ENCODE measurements at regions not wholly inside any gene's neighbourhood (a gene's known extent, or its start where the extent isn't known, plus 50 kb on each side); places are given as distances from the start of the nearest gene placed in this dataset.

DNA sequence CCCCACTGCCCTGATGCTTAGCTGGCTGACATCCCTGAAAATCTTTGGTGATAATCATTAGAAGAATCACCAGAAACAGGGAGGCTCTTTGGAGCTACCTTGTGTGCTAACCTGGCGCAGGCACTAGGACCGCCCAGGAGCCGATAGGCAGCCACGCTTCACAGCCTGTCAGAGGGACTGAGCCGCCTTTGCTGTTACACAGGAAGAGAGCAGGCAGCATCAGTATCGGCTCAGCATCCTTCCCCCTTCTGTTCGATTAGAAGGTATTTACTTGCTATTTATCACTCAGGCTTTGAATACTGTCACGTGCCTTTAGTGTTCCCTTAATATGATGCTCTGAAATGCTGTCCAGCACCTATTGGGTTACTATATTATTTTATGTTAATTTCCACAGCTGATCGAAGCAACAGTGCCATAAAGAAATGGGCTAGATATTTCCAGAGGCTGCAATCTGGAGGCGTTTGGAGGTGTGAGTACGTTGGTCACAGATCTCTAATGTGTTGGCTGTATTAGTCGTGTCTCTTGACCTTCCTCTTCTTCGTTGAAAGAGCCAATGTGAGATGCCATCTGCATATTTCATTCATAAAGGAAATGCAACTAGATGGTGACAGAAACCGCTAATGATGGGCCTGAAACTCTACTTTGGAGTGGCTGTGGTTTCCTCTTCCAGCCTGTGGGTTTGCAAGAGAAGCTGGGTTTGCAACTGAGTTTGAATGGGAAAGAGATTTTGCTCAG is 110.4 kb upstream of the RAB27B start:
- DNase-seq = no peak

DNA sequence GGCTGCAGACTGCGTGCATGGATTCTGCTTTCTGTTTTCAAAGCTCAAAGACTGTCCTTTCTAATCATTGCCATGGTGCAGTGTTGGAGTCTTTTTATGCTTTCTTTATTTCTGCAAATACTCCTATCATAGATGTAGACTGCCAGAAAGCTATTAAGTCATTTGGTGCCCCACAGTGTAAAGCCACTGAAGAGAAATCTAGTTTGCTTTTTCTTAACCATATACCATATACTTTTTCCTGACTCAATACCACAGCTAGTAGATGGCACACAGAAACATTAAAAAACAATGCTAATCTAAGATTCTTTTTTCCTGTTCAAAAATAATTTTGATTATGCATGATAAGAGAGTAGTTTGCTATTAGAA is 109.9 kb upstream of the RAB27B start:
- DNase-seq = no peak

DNA sequence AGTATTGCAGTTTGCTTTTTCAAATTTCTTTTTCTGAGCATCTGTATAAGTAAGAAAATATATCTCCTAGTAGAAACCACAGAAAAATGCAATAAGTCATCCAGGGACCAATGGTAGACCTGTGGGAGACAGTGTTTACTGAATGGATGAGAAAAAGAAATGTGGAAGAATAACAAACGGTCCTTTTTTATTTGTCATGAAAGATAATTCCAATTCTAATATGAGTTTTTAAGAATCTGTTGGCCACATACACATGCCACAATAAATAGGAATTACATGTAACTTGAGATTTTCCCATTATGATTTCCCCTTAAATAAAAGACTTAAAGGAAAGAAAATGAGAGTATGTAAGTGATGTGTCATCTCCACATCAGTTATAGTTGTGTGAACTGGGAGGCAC is 107.7 kb upstream of the RAB27B start:
- no peak for DNase-seq

DNA sequence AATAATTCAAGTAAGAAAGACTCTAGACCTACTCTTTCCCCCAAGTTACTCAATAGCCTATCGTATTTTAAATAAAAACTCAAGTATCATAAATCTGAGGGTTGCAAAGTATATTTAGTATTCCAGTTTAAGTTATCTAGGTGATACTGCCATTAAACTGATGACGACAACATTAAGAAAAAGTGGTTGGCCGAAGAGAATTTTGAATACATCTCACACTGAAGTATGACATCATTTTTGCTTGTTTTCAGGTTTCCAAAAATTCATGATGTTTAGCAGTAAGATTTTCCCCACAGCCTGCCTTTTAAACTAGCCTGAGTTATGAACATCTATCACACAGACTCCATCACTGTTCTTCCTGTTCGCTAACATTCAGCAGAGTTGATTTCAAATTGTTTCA is 102.1 kb upstream of the RAB27B start:
- no peak for DNase-seq

DNA sequence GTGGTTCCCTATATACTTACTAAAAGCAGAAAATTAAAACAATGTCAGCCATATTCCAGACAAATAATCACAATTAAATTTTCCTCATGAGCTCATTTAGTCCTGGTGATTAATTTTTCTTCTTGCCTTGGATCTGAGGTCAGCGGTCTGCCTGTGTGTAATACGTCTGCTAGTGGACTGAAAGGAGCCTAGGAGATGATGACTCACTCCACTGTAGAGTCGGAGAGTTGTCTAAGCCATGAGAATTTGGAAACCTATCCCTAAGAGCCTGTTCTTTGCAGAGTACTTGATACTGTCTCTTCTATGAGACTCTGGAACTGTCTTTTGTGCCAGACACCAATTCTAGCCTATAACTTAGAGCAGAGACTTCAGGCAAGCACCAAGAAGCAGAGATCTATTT is 94.2 kb upstream of the RAB27B start:
- peak; percentile 71 for DNase-seq

DNA sequence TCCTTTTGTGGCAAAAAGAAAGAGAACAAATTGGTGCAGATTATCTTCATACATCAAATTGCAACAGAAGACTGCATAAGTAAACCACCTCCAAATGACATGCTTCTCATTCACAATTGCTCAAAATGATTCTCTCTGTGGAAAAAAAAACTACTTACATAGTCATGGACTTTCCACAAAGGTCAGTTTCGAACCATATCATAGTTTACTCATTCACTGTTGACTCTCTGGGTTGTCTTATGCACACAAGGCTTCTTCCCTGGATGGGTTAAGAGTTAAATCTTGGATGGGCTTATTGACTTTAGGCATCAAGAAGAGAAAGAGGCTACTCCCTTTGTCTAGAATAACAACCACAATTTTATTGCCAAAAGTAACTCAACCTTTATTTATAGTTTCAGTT is 91.3 kb upstream of the RAB27B start:
- DNase-seq = peak; percentile 51

DNA sequence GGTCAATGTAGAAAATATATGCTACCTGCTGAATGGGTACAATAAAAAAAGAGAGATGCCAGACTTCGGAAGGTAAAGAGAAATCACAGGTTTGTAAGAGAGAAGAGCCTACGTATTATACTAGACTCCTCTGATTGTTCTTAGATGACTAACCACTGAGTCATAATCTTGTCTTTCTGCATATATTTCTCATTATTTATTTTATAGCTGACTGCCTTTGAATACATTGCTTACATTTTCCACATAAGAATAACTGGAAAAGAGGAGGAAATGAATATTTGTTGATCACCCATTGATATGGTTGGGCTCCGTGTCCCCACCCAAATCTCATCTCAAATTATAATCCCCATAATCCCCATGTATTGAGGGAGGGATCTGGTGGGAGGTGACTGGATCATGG is 90.3 kb upstream of the RAB27B start:
- DNase-seq = peak; percentile 86

DNA sequence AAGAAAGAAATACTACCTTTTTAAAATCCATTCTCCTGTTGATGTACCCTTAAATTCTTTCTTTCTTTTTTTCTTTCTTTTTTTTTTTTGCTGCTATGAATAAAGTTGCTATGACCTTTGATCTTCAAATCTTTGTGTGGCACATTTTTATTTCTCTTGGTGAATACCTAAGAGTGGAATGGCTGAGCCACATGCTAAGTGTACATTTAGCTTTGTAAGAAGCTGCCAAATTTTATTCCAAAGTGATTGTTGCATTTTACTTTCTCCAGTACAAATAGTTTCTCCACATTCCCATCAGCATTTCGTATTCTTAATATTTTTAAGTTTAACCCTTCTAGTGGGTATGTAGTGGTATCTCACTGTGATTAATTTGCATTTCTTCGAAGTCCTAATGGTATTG is 88.8 kb upstream of the RAB27B start:
- DNase-seq = no peak

DNA sequence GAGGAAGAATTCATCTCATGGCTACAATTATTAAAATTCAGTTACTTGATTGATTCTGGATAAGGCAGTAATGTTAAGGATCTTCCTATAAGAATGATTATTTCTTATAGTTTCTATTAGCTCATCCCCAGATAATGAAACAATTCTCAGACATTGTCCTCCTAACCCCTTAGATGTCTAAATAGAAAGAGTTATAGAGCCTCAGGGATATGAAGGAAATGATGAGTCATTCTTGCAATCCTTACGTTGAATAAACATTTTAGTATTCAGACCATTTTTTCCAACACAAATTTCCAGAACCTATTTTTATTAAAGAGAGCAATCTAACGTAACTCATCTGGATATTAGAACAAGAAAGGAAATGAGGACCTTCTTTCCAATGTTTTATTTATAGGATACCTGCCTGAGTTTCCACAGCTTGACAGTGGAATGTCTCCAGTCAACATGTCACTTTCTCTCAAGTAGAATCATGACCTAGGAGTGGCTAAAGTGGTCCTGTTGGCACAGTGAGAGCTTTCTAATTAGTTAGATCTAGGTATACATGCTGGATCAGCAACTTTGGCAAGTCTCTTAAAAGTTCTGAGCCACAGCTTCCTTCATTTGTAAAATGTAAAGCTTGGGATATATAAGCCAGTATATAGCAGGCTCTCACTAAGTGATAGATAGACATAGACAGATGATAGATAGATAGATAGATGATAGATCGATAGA is 88.0 kb upstream of the RAB27B start:
- DNase-seq = peak; percentile 68

DNA sequence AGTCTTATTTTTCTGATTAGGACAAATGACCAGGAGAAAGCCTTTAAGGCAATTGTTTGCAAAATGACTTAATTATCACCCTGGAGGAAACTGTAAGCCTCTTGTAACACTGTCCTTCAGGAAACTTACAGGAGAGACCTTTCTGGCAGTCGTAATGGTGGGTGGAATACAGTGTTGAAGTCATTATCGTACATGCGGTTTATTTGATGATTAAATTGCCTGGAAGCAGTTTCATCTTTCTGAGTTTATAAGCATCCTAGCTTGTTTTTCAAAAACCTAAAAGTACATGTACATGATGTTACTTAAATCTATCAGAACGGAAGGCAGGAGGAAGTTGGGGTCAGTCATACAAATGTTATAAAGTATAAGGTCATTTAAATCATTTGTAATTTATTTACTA is 86.2 kb upstream of the RAB27B start:
- no peak for DNase-seq

DNA sequence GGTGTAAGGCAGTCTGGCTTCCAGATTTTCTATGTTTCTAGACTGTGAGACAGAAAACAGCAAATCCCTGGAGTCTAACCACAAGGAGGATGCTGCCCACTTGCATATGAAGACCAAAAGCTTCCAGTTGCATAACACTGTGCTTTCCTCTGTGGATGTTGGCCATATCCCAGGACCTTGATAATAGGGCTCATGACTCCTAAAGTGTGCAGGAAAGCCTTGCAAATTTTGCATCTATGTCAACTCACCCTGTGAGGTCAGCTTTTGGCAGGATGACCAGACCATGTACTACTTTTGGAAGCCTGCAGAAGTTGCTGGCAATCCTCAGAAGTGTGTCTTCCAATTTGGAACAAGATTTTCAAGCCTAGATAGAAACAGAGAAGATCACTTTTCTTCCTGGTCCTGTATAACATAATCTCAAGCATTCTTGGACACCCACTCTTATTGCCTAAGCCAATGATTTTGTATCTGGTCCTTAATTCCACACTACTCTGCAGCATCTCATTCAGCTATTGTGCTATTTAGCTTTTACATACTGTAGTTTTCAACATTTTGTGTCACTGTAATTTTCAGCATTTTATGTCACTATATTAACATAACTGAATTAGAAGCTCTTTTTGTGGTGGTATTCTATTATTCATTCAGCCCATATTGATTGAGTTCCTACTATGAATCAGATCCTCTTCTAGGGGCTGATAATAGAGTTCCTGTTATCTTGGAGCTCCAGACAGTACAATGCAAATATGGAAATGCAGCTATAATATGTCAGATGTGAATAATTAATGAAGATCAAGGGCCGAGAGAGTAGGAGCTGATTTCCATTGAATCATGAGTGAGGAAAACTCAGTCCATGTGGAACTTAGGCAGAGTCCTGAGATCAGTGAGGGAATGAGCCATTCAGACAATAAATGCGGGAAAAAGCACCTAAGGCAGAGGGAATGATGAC is 85.3 kb upstream of the RAB27B start:
- DNase-seq = no peak

DNA sequence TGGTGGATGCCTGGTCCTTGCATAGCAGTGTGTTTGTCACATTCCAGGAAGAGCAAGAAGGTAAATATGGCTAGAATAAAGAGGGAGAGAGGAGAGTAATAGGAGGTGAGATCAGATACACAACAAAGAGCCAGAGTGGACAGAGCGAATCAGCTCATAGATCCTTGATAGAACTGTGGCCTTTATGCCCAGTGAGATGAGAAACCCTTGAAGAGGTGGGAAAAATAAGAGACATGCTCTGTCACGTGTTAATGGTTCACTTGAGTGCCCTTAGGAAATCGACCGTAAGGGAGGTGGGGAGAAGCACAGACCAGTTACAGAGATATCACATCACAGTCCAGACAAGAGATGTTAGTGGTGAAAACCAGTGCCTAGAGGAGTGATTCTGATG is 84.7 kb upstream of the RAB27B start:
- DNase-seq = peak; percentile 72

DNA sequence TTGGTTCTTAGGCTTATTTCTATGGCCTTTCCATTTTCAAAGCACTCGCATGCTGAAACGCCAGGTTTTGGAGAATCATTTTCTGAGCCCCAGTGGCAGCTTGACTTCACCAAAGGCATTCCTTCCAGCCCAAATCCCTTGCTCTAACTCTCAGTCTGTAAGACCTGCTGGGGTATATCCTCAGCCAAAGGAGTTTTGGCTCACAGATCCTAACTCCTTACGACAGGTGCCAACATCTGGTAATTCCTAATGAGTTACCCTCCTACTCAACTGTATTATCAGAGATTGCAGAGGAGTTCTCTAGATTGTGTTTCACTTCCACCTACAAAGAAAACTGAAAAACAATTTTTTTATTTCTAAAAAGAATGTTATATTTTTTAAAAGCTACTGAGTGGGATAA is 79.0 kb upstream of the RAB27B start:
- DNase-seq = no peak

DNA sequence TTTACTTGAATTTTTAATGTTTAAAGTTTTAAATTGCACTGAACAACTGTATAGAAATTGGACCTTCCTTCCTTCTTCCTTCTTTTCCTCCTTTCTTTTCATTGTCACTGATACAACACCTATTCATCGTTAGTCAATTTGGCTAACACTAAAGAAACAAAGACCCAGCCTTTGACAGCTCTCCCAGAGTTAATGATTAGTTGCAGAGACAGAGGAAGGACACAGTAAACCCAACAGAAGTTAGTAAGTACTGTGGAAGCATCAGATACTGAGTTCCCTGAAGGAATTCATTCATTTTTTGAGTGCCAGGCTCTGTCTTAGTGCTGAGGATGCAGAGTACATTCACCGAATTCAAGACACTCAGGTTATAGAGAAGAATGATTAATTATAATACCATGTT is 77.9 kb upstream of the RAB27B start:
- DNase-seq = peak; percentile 61

DNA sequence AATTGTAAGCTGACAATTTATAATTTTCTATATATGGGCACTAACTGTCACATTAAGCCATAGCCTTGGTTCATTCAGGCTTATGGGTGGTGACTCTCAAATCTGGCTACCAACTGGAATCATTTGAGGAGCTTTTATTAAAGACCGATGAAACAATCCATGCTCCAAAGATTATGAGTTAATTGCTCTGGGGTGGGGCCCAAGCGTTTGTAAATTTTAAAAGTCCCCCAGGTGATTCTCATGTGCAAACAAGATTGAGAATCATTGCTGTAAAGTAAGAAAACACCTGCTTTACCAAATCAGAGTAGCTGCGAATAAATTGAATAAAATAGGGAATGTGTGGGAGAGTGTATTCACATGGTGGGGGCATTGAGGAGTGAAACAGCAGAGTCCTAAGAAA is 76.1 kb upstream of the RAB27B start:
- no peak for DNase-seq

DNA sequence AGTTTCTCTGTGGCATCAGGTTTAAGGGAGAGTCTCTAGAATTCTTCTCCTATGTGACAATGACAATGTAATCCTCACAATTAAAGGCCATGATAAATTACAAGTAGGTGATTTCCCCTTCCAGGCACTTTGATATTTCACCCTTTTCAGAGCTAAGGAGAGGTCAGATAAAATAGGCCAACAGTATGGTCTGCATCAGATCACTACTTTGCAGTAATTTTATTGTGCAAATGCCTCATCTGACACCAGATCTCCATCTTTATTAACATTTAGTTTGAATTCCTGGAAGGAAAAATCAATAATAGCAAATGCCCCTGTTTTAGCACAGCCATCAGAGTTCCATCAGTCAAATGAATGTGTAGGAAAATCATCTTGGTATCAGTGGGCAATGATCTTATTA is 72.8 kb upstream of the RAB27B start:
- no peak for DNase-seq

DNA sequence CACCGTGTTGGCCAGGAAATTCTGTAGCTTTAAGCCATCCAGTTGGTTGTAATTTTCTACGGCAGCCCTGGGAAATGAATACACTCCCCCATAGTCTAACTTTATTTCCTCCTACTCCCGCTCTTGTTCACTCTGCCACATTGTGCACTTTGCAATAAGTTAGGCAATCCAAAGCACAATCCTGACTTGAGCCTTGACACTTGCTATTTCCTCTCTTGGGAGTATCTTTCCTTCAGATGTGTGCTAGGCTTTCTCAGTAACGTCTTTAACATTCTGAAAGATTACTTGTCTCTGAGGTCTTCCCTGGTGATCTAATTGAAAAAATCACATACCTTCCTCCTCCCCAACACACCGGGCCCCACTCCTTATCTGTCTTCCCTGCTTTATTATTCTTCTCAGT is 65.9 kb upstream of the RAB27B start:
- no peak for DNase-seq

DNA sequence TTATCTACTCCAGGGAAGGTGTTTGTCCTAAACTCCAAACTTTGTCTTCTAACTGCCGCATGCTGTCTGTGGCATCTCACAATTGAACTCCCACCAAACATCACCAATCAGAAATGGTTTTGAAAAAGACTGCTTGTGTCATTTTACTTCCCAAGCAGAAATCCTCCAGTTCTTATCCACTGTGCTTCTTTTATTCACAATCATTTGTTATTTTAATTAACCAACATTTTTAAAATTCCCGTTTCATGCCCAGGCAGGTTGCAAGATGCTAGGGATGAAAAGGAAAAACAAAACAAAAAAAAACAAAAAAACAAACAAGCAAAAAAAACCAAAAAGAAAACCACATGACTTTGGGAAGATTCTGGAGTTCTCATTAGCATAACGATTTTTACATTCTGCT is 63.5 kb upstream of the RAB27B start:
- DNase-seq = no peak

DNA sequence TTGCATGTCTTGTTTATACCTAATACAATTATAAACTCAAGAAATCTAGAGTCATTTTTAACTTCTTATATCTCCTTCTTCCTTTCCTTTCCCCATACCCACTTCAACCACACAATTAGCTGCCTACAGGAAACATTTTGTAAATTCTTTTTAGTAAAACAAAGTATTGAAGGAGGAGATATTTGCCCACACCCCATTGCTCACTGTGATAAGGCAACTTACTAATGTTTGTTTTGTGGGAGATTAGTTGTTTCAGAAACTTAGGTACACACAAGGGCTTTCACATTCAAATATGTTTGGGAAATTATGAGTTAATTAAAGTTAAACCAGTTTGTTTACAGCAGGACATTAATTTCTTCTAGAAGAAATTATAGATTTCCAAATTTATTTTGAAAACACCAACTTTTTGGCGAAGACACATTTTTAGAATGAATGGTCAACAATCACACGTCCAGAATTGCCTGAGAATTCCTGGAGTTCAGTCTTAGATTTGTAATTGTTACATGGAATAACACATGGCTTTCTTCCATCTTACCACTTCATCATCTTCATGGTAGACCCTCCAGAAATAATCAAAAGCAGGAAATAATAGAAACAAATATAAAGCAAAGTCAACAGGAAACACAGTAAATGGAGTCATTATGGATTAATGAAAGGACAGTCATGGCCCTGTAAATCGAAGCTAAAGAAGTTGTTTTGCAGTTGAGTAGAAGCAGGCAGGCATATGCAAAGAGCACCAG is 62.5 kb upstream of the RAB27B start:
- peak; percentile 19 for DNase-seq

DNA sequence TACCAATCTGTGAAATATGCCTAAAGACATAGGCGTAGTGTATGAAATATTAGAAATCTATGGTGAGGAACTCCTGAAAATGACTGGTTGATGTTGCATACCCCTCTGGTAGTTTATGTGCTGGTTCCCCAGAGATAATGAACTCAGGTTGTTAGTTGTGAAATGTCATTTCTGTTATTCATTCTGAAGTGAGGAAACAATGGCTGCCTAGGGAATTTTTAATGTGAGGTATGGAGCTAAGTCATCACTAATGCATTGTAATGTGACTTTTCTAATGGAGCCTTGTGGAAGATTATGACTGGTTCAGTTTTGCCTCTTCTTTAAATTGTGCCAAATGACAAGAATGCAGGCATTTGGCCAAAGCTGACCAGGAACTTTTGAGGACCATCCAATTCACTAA is 61.6 kb upstream of the RAB27B start:
- peak; percentile 45 for DNase-seq

DNA sequence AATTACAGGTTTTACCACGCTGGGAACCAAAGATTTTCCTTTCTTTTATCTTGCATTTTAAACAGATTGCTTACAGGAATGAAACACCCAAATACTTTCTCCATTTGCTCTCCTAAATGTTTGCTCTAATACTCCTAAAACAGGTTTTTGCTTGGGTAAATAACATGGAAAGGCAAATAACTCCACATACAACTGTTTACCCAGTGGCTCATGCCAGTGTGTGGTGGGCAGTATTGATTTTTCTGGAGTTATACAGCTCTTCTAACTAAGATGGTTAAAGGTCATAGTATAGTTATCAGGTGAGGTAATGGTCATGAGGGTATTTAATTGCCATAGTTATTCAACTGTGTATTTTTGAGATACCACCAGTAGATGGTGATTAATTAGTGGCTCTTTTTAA is 61.2 kb upstream of the RAB27B start:
- peak; percentile 90 for DNase-seq

DNA sequence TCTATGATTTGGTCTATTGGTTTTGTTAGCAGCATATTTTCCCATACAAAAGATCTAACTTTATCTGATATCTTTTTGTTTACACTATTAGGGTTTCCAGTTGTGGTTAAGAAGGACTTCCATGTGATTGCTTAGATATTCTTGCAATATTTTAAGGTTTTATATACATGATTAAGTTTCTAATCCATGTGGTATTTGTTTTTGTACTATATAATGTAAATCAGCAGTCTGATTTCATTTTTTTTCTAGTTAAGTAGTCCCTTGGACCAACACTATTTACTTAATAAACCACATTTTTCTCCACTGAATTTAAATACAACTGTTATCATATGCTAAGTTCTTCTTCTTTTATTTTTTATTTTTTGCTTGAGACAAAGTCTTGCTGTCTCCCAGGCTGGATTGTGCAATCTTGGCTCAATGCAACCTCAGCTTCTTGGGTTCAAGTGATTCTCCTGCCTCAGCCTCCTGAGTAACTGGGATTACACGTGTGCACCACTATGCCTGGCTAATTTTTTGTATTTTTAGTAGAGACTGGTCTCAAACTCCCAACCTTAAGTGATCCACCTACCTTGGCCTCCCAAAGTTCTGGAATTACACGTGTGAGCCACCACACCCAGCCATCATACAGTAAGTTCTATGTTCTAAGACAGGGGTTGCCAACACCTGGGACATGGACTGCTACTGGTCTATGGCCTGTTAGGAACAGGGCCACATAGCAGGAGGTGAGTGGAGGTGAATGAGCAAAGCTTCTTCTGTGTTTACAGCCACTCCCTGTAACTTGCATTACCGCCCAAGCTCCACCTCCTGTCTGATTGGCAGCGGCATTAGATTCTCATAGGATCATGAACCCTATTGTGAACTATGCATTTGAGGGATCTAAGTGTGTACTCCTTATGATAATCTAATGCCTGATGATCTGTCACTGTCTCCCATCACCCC is 58.5 kb upstream of the RAB27B start:
- no peak for DNase-seq

All from DMS53 (cell line).